Activated naive CD4-positive, alpha-beta T cell treated with anti-CD3 and anti-CD28 coated beads, Interleukin-2, amount 50 U/mL, for 24 hours (primary cell): ENCODE measurements at regions not wholly inside any gene's neighbourhood (a gene's known extent, or its start where the extent isn't known, plus 50 kb on each side); places are given as distances from the start of the nearest gene placed in this dataset.

ENCODE experiments used
- H3K27ac Mint-ChIP-seq: one replicate; pipeline ENCODE4 v1.8.0; 2021; ENCODE audit warnings: mild to moderate bottlenecking, mixed read lengths
- H3K27me3 Mint-ChIP-seq: one replicate; pipeline ENCODE4 v1.8.0; 2021; ENCODE audit warnings: mixed read lengths
- H3K36me3 Mint-ChIP-seq: one replicate; pipeline ENCODE4 v1.8.0; 2021; ENCODE audit warnings: mixed read lengths
- H3K4me1 Mint-ChIP-seq: one replicate; pipeline ENCODE4 v1.8.0; 2021; ENCODE audit warnings: mixed read lengths
- H3K4me3 Mint-ChIP-seq: one replicate; pipeline ENCODE4 v1.8.0; 2021; ENCODE audit warnings: mild to moderate bottlenecking, mixed read lengths
- H3K9me3 Mint-ChIP-seq: one replicate; pipeline ENCODE4 v1.8.0; 2021; ENCODE audit warnings: mixed read lengths

- H3K4me3 Mint-ChIP-seq = no peak overlapping the region
- H3K9me3 Mint-ChIP-seq = peaks cover 7% of the 10 kb centered on the region
These were observed 375.3 kb upstream of the PSMD7 start for GRCh38 chr16:73921295-73921694.

DNA sequence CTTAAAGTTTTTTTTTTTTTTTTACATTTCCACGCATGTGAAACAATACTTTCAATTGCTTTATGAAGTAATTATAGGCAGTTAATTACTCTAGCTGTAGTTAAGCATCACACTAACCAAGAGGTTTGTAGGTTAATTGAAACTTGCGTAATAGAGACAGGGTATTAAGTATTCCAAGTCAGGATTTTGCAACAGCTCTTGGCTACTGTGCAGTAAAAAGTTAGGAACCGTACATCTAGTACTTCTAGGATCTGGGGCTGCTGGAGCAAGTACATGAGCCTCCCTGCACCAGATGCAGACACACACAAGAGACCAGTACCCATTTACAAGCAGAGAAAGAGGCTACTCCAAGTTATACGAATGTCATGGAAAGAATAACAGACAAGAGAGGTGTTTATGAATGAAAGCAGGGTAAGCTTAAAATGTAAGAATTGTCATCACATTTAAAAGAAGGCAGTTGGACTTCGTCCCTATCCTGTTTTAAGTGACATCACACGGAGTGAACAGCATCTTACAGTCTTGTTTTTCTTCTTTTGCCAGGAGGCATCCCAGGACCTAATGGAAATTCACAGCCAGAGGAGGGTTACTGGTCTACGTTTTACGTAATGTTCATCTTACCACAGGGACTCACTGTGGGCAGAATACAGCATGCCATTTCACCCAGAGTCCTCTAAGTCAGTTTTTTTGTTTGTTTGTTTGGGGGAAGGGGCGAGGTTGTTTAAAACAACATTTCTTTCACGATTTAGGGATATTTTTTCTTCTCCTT, 379.6 kb upstream of the PSMD7 start:
- peaks cover 1% of the 10 kb centered on the region for H3K27me3 Mint-ChIP-seq
- H3K4me3 Mint-ChIP-seq = no peak overlapping the region
- H3K9me3 Mint-ChIP-seq = no peaks in the 10 kb centered on the region
- H3K27ac Mint-ChIP-seq = no peak overlapping the region
- H3K36me3 Mint-ChIP-seq = no peaks in the 10 kb centered on the region
- H3K4me1 Mint-ChIP-seq = no peaks in the 10 kb centered on the region

More at GRCh38 chr16:73921295-73921694, 375.3 kb upstream of the PSMD7 start:
- Mint-ChIP-seq H3K27me3 (peaks cover 1% of the 10 kb centered on the region), H3K36me3 (no peaks in the 10 kb centered on the region), H3K27ac (no peak overlapping the region), H3K4me1 (no peaks in the 10 kb centered on the region)

DNA sequence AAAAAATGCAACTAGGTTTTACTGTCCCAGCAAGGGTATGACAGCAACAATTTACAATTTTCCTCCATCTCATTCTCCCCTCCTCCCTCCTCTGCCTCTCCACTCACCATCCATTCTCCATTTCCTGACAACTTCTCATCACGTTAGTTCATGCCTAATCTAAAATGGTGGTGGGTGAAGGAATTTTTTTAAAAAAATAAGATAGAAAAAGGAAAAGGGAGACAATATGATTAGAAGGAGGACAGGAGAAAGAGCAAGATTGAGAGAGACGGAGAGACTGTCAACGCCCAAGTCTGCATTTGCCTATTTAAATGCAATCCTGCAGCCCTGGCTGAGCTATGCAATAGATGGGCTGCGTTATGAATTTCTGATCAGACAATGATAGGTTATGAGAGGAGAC, 380.7 kb upstream of the PSMD7 start:
- Mint-ChIP-seq H3K36me3 (no peaks in the 10 kb centered on the region), H3K27ac (no peak overlapping the region), H3K4me3 (no peak overlapping the region), H3K4me1 (no peaks in the 10 kb centered on the region), H3K9me3 (no peaks in the 10 kb centered on the region), H3K27me3 (peaks cover 1% of the 10 kb centered on the region)

DNA sequence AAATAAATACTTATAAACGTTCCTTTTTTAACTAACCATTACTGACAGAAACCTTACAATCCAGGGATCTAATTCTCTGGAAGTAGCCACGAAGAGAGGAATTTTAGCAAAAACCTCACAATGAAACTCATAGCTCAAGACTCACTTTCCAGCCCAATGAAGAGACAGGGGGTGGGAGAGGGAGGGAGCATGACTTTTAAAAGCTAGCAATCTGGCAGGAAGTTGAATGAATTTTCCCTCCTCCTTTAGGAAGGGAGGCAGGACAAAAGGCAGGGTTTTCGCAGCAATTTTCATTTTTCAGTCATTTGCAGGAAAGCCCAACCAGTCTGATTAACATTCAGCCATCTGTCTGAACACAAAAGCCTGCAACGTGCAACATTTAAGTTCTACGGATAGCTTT, 381.5 kb upstream of the PSMD7 start:
- Mint-ChIP-seq H3K9me3 (peaks cover 4% of the 10 kb centered on the region), H3K27me3 (peaks cover 1% of the 10 kb centered on the region), H3K4me1 (no peaks in the 10 kb centered on the region), H3K4me3 (no peak overlapping the region), H3K27ac (no peak overlapping the region), H3K36me3 (no peaks in the 10 kb centered on the region)

- Mint-ChIP-seq H3K4me1 (no peaks in the 10 kb centered on the region), H3K4me3 (no peak overlapping the region), H3K27ac (no peak overlapping the region), H3K27me3 (peaks cover 1% of the 10 kb centered on the region), H3K36me3 (no peaks in the 10 kb centered on the region), H3K9me3 (peaks cover 4% of the 10 kb centered on the region)
These were observed 383.8 kb upstream of the PSMD7 start for GRCh38 chr16:73912850-73913249.

DNA sequence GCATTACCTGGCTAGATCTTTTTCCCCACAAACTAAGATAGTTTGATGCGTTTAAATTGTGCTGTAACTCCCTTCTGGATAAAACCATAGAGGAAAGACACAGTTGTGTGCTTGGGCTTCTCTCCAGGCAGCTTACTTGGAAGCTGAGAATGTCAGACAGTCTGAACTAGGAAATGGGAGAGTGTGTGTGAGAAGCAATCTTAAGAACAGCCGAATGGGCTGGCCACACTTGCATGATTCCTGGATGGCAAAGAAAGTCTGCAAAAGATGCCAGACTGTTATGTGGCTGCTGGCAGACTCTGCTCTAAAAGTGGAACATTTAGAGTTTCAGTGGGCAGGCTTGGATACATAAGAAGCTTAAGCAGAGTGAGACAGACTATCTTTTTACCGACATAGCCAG, 384.3 kb upstream of the PSMD7 start:
- H3K9me3 Mint-ChIP-seq = peaks cover 4% of the 10 kb centered on the region
- H3K27ac Mint-ChIP-seq = no peak overlapping the region
- no peak overlapping the region for H3K4me3 Mint-ChIP-seq
- no peaks in the 10 kb centered on the region for H3K36me3 Mint-ChIP-seq
- H3K27me3 Mint-ChIP-seq = peaks cover 1% of the 10 kb centered on the region
- H3K4me1 Mint-ChIP-seq = no peaks in the 10 kb centered on the region

DNA sequence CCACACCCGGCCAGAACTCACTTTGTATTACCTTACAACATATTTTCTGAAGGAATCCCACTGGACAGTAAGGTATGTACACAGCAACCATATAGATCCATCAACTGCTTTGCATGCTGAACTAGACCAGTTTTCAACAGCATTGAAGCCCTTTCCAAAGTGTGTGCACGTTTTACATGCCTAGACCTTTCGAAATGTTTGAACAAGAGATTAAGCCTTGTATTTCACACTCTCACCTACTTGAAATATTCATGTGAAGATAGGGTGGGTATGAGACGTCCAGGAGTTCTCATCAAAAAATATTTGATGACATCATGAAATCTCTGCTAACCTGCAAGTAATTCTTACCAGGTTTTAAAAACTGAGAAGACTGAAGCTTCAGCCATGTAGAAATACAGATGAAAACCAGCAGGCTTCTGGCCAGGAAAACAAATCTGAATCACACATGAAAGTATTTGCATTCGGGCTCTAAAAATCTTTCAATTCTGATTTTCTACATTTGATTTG, 387.0 kb upstream of the PSMD7 start:
- peaks cover 4% of the 10 kb centered on the region for H3K9me3 Mint-ChIP-seq
- no peak overlapping the region for H3K27ac Mint-ChIP-seq
- no peaks in the 10 kb centered on the region for H3K4me1 Mint-ChIP-seq
- no peaks in the 10 kb centered on the region for H3K27me3 Mint-ChIP-seq
- H3K4me3 Mint-ChIP-seq = no peak overlapping the region
- no peaks in the 10 kb centered on the region for H3K36me3 Mint-ChIP-seq

- Mint-ChIP-seq H3K9me3 (no peaks in the 10 kb centered on the region), H3K27ac (no peak overlapping the region), H3K27me3 (peaks cover 27% of the 10 kb centered on the region), H3K4me1 (no peaks in the 10 kb centered on the region), H3K36me3 (no peaks in the 10 kb centered on the region), H3K4me3 (no peak overlapping the region)
These were observed 405.5 kb upstream of the PSMD7 start for GRCh38 chr16:73891129-73891542.

DNA sequence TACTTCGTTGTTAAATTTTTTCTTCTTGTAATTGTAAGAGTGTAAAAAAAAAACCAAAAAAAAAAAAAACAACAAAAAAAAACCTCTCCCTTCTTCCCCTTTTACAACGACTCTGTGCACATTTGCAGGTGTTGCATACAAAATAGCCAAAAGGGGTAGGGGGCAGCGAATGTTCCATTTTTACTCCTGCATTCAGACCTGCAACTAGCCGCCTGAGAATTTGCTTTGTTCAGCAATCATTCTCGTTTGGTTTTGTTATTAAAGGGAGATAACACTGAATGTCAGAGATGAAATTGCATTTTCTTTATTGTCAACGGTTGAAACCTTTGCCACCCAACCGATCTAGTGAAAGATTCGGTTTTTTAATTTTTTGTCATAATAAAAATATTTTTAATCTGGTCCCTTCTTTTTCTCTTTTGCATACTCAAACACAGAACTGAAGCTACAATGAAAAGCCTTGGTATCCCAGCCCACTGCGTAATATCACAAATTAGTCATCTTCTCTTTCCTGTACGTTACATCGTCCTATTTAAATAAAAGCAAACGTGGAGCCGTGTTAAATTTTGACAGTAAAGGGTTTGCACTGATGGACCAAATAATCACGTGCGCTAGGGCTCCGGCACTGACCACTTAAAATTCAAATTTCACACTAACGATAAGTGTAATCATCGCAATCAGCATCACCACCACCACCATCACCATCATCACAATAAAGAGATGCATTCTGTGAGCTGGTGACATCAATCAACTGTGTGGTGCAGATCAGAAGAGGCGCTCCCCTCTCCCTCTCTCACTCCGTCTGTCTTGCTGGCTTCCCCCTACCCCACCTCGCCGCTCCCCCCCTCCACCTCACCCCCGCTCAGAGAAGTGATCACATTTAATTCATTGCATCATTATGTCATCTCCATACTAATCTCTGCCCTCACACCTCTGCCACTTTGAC, 406.2 kb upstream of the PSMD7 start:
- Mint-ChIP-seq H3K9me3 (no peaks in the 10 kb centered on the region), H3K4me3 (no peak overlapping the region), H3K27ac (no peak overlapping the region), H3K27me3 (peaks cover 27% of the 10 kb centered on the region), H3K4me1 (no peaks in the 10 kb centered on the region), H3K36me3 (no peaks in the 10 kb centered on the region)

DNA sequence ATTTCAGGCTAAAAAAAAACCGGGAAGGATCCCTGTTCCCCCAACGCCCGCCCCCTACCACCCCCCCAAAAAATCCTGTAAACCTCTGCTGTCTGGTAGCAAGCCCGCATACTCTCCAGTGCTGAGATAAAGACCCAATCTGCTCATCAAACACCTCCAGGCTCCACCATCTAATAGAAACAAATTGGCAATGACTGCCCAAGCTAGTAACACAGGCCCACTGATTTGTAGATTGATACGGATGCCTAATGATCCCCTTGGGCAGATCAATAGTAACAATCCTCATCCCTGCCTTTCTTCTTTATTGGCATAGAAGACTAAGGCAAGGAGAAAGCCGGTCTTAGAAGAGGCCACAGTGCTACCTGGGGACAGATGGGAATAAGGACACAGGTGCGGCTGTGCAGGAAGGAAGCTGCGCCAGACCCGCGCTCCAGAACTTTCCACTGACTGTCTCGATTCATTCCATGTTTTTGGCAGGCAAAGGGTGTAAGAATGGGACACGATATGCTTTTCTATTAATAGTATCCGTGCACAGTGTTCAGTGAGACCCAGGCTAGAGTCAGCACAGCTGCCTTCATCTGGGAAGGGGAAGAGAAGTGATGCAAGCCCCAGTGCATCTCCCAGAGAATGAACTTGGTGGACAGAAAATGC, 407.6 kb upstream of the PSMD7 start:
- Mint-ChIP-seq H3K4me3 (no peak overlapping the region), H3K36me3 (no peaks in the 10 kb centered on the region), H3K27ac (no peak overlapping the region), H3K27me3 (peaks cover 26% of the 10 kb centered on the region), H3K9me3 (no peaks in the 10 kb centered on the region), H3K4me1 (no peaks in the 10 kb centered on the region)

DNA sequence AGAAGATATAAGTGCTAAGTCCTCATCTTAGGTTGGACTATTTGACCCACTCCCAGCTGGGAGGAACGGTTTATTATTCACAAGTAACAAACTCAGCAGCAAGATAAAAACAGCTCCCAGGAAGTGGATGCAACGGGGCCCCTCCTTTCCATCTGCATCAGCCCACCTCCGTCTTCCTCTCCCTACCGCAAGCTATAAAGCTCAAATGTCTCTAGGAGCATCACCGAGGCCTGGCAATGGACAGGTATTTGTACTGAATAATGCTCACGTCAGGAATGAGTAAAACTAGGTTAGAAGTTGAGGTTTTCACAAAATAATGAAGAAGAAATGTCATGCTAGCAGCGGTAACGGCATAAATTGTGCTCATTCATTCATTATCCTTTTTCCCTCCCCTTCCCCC, 408.7 kb upstream of the PSMD7 start:
- Mint-ChIP-seq H3K27me3 (peaks cover 25% of the 10 kb centered on the region), H3K4me3 (no peak overlapping the region), H3K4me1 (no peaks in the 10 kb centered on the region), H3K9me3 (no peaks in the 10 kb centered on the region), H3K36me3 (no peaks in the 10 kb centered on the region), H3K27ac (no peak overlapping the region)

DNA sequence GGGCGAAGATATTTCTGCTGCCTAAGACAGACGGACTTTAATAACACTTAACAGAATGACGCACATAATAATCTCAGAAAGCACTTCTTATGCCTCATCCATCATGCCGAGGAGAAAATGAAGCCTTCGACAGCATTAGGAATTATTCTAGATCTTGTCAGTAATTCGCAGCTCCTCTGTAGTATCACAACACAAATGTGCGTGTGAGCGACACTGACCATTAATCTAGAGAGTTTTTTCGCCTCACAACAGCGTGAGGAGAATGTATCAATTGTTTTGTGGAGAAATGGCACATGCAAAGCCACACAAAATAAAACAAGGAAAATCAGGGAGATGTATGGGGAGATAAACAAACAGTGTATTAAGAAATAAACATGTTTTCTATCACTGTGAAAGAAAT, 410.2 kb upstream of the PSMD7 start:
- H3K27ac Mint-ChIP-seq = no peak overlapping the region
- H3K27me3 Mint-ChIP-seq = peaks cover 24% of the 10 kb centered on the region

DNA sequence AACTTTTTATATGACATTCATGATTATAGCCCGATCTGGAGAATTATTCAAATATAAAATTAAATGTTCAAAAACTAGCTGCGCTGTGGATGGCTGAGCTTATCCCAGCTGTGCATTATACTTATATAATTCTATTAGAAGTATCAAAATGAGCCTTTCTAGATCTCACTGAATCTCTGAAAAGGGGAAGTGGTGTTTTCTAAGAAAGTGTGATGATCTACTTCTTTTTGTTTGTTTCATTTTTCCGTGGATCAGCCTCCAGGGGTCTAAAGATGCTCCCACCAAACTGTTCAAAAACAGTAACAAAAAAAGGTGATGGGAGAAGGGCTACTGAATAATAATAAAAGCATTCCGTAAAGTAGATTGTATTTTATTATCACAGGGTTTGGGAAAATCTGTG, 411.3 kb upstream of the PSMD7 start:
- peaks cover 17% of the 10 kb centered on the region for H3K27me3 Mint-ChIP-seq

More for the DNA sequence above, 410.2 kb upstream of the PSMD7 start:
- Mint-ChIP-seq H3K4me3 (no peak overlapping the region), H3K4me1 (no peaks in the 10 kb centered on the region), H3K36me3 (no peaks in the 10 kb centered on the region), H3K9me3 (no peaks in the 10 kb centered on the region)

DNA sequence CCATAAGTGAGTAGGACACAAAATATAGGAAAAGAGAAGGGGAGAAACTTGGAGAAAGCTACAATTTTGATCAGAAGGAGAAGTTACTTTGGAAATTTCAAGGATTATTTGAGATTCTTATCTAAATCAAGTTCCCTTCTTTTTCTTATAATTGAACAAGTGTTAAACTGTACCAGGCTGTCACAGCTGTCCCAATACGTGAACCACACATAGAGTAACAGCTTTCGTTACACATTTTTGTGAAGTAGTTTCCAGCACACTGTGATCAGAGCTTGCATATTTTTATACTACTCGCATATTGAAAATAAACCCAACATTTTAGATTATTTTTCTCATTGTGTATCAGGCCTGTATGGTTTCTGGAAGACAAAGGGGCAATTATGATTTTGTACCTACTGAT, 412.8 kb upstream of the PSMD7 start:
- Mint-ChIP-seq H3K27ac (no peak overlapping the region), H3K4me3 (no peak overlapping the region), H3K36me3 (no peaks in the 10 kb centered on the region), H3K4me1 (no peaks in the 10 kb centered on the region), H3K27me3 (peaks cover 8% of the 10 kb centered on the region), H3K9me3 (no peaks in the 10 kb centered on the region)

More for the DNA sequence above, 411.3 kb upstream of the PSMD7 start:
- Mint-ChIP-seq H3K4me1 (no peaks in the 10 kb centered on the region), H3K4me3 (no peak overlapping the region), H3K36me3 (no peaks in the 10 kb centered on the region), H3K27ac (no peak overlapping the region), H3K9me3 (no peaks in the 10 kb centered on the region)

- no peaks in the 10 kb centered on the region for H3K36me3 Mint-ChIP-seq
- H3K4me1 Mint-ChIP-seq = no peaks in the 10 kb centered on the region
- H3K27me3 Mint-ChIP-seq = peaks cover 6% of the 10 kb centered on the region
- H3K27ac Mint-ChIP-seq = no peak overlapping the region
- H3K4me3 Mint-ChIP-seq = no peak overlapping the region
- no peaks in the 10 kb centered on the region for H3K9me3 Mint-ChIP-seq
These were observed 413.5 kb upstream of the PSMD7 start for GRCh38 chr16:73883126-73883525.
